Left lung (tissue), 4 donors: ENCODE measurements at regions not wholly inside any gene's neighbourhood (a gene's known extent, or its start where the extent isn't known, plus 50 kb on each side); places are given as distances from the start of the nearest gene placed in this dataset.

Experiments used
- ATAC-seq: fragments of 200-7000 bp; cut with Tn5 transposase; one replicate; pipeline ENCODE4 v1.9.1; 2020; ENCODE audit warnings: moderate library complexity
- DNase-seq, 4 donors: peaks; one replicate each; pipeline ENCODE4 v3.0.0-alpha.2; 2013 to 2020
- H3K27ac ChIP-seq, 2 donors: fragments of 200-600 bp; sonication (generic) in 1 of 2; one replicate each; pipeline versions ENCODE4 v1.5.0 to v1.8.0; 2020 to 2021
- H3K27me3 ChIP-seq, 2 donors: fragments of 200-600 bp; sonication (generic) in 1 of 2; one replicate each; pipeline versions ENCODE4 v1.5.0 to v1.8.0; 2020 to 2021
- H3K36me3 ChIP-seq, 2 donors: fragments of 200-600 bp; sonication (generic) in 1 of 2; one replicate each; pipeline versions ENCODE4 v1.5.0 to v1.8.0; 2020 to 2021
- H3K4me1 ChIP-seq, 2 donors: fragments of 200-600 bp; one replicate each; pipeline ENCODE4 v1.8.0; 2021
- H3K4me3 ChIP-seq, 2 donors: fragments of 200-600 bp; sonication (generic) in 1 of 2; one replicate each; pipeline versions ENCODE4 v1.5.0 to v1.8.0; 2020 to 2021; ENCODE audit warnings: mild to moderate bottlenecking in 1 of 2
- H3K9me3 ChIP-seq, 2 donors: fragments of 200-600 bp; sonication (generic) in 1 of 2; one replicate each; pipeline versions ENCODE4 v1.5.0 to v1.8.0; 2020 to 2021
- CTCF ChIP-seq, 2 donors: fragments of 200-600 bp; sonication (generic) in 1 of 2; IDR thresholded peaks; one replicate each; pipeline versions ENCODE4 v1.5.0 to v1.8.0; 2021; ENCODE audit warnings: antibody characterized with exemption in 2 of 2
- intact Hi-C, 2 donors: fragments of 100-400 bp; cut with DNase I; formaldehyde crosslinking; loops; one replicate each; pipeline versions ENCODE4 v1.11.2 to v1.14.2; 2022
- donor health status: DM: no; HTN: yes; CAD: no.
- donor health status: DM: no; HTN: no; CAD: no.

- Histone ChIP-seq H3K4me3 (no peak overlapping the region), H3K4me1 (no peaks in the 10 kb centered on the region), H3K27ac (no peak overlapping the region), H3K27me3 (no peaks in the 10 kb centered on the region), H3K9me3 (no peaks in the 10 kb centered on the region), H3K36me3 (no peaks in the 10 kb centered on the region)
- intact Hi-C loops = no loop called here
- ATAC-seq (no peak), DNase-seq (no peak)
- no peak for TF ChIP-seq CTCF (IDR thresholded peaks at IDR 0.05)
Measured at GRCh38 chr3:176375519-176375918, 821.8 kb downstream of the TBL1XR1 start.

- intact Hi-C loops = no loop called here
- Histone ChIP-seq H3K27ac (no peak overlapping the region), H3K4me3 (no peak overlapping the region), H3K36me3 (no peaks in the 10 kb centered on the region), H3K9me3 (peaks cover 0 to 9% of the 10 kb centered on the region in 2 donors), H3K4me1 (no peaks in the 10 kb centered on the region), H3K27me3 (no peaks in the 10 kb centered on the region)
- ATAC-seq (no peak), DNase-seq (peak in 1 of 4 donors; percentile 77)
- no peak for TF ChIP-seq CTCF (IDR thresholded peaks at IDR 0.05)
Measured at GRCh38 chr3:176362191-176362731, 835.0 kb downstream of the TBL1XR1 start.

- no peak for TF ChIP-seq CTCF (IDR thresholded peaks at IDR 0.05)
- H3K36me3 ChIP-seq = no peaks in the 10 kb centered on the region
- no peaks in the 10 kb centered on the region for H3K27me3 ChIP-seq
- H3K9me3 ChIP-seq = peaks cover 0 to 9% of the 10 kb centered on the region in 2 donors
- no peak overlapping the region for H3K4me3 ChIP-seq
- DNase-seq (no peak), ATAC-seq (no peak)
- no peaks in the 10 kb centered on the region for H3K4me1 ChIP-seq
- H3K27ac ChIP-seq = no peak overlapping the region
- intact Hi-C loops = no loop called here
Measured at GRCh38 chr3:176359211-176359610, 838.1 kb downstream of the TBL1XR1 start.

GRCh38 chr3:176357891-176358290, 839.4 kb downstream of the TBL1XR1 start:
- H3K27ac ChIP-seq = no peak overlapping the region
- TF ChIP-seq CTCF (IDR thresholded peaks at IDR 0.05) = no peak
- no peak overlapping the region for H3K4me3 ChIP-seq
- no peaks in the 10 kb centered on the region for H3K36me3 ChIP-seq
- peaks cover 0 to 9% of the 10 kb centered on the region in 2 donors for H3K9me3 ChIP-seq
- intact Hi-C loops = no loop called here
- no peaks in the 10 kb centered on the region for H3K4me1 ChIP-seq
- no peak for ATAC-seq
- no peaks in the 10 kb centered on the region for H3K27me3 ChIP-seq
- no peak for DNase-seq

GRCh38 chr3:176354843-176355242, 842.4 kb downstream of the TBL1XR1 start:
- ATAC-seq (no peak), DNase-seq (no peak)
- intact Hi-C loops = no loop called here
- Histone ChIP-seq H3K27me3 (no peaks in the 10 kb centered on the region), H3K4me3 (no peak overlapping the region), H3K4me1 (no peaks in the 10 kb centered on the region), H3K36me3 (no peaks in the 10 kb centered on the region), H3K9me3 (peaks cover 0 to 5% of the 10 kb centered on the region in 2 donors), H3K27ac (no peak overlapping the region)
- TF ChIP-seq CTCF (IDR thresholded peaks at IDR 0.05) = no peak
